OCI-LY3 (cell line): ENCODE measurements at regions not wholly inside any gene's neighbourhood (a gene's known extent, or its start where the extent isn't known, plus 50 kb on each side); places are given as distances from the start of the nearest gene placed in this dataset.

ENCODE experiments used
- H2AFZ ChIP-seq: fragments of 200-600, 300-600 bp; shearing (Covaris generic); 2 replicates; pipeline ENCODE4 v1.6.0; 2014; ENCODE audit warnings: antibody characterized with exemption, low read depth, low read length
- H3K27ac ChIP-seq: fragments of 200-600, 300-600 bp; sonication (generic); 2 replicates; pipeline ENCODE4 v1.5.1; 2014; ENCODE audit warnings: mild to moderate bottlenecking, low read length, moderate library complexity, mixed read lengths
- H3K27me3 ChIP-seq: fragments of 200-600, 300-600 bp; sonication (generic); 2 replicates; pipeline ENCODE4 v1.6.1; 2014; ENCODE audit warnings: low read depth, low read length, mixed read lengths
- H3K36me3 ChIP-seq: fragments of 200-600, 300-600 bp; sonication (generic); replicated peaks from 2 replicates; pipeline ENCODE3; 2014; ENCODE audit warnings: low read depth, low read length, mixed read lengths
- H3K4me1 ChIP-seq: fragments of 300-600, 200-600 bp; sonication (generic); 2 replicates; pipeline ENCODE4 v1.6.1; 2014; ENCODE audit warnings: low read length, mixed read lengths
- H3K4me2 ChIP-seq: fragments of 200-600, 300-600 bp; sonication (generic); 2 replicates; pipeline ENCODE4 v1.6.1; 2014; ENCODE audit warnings: low read length, mixed read lengths
- H3K4me3 ChIP-seq: fragments of 300-600, 200-600 bp; sonication (generic); 2 replicates; pipeline ENCODE4 v1.5.1; 2014; ENCODE audit warnings: antibody characterized with exemption, mild to moderate bottlenecking, low read length, moderate library complexity
- H3K79me2 ChIP-seq: fragments of 300-600, 200-600 bp; shearing (Covaris generic); 2 replicates; pipeline ENCODE4 v1.6.1; 2014; ENCODE audit warnings: mild to moderate bottlenecking, low read length, mixed read lengths
- H3K9ac ChIP-seq: fragments of 300-600, 200-600 bp; shearing (Covaris generic); 2 replicates; pipeline ENCODE4 v1.6.0; 2014; ENCODE audit warnings: mild to moderate bottlenecking, low read length, moderate library complexity
- H3K9me3 ChIP-seq: fragments of 200-600, 300-600 bp; shearing (Covaris generic); 2 replicates; pipeline ENCODE4 v1.6.1; 2014; ENCODE audit warnings: low read length, mixed read lengths; ENCODE audit not compliant: insufficient read depth
- H4K20me1 ChIP-seq: fragments of 200-600, 300-600 bp; sonication (generic); 2 replicates; pipeline ENCODE4 v1.6.1; 2016; ENCODE audit warnings: low read length, mixed read lengths; ENCODE audit not compliant: insufficient read depth
- CTCF ChIP-seq: fragments of 200-600, 300-600 bp; sonication (generic); IDR thresholded peaks from 2 replicates; pipeline ENCODE4 v1.5.1; 2014; ENCODE audit warnings: antibody characterized with exemption, low read length, low read depth
- EZH2phosphoT487 ChIP-seq: fragments of 200-600 bp; shearing (Covaris generic); IDR thresholded peaks from 2 replicates; pipeline ENCODE4 v1.6.1; 2018; ENCODE audit warnings: antibody characterized with exemption, mixed run types, low read depth

GRCh38 chr3:182690172-182690571, 103.1 kb upstream of the ATP11B start:
- Histone ChIP-seq H3K27ac (no peak overlapping the region), H4K20me1 (no peaks in the 10 kb centered on the region), H3K9me3 (no peaks in the 10 kb centered on the region), H3K27me3 (no peaks in the 10 kb centered on the region), H2AFZ (no peak overlapping the region), H3K9ac (no peak overlapping the region), H3K4me1 (peaks cover 24% of the 10 kb centered on the region), H3K4me2 (no peak overlapping the region), H3K36me3 (no peaks in the 10 kb centered on the region), H3K79me2 (no peaks in the 10 kb centered on the region), H3K4me3 (no peak overlapping the region)
- TF ChIP-seq EZH2phosphoT487 (no peak), CTCF (no peak)

GRCh38 chr3:182692021-182692420, 101.3 kb upstream of the ATP11B start:
- Histone ChIP-seq H3K27ac (no peak overlapping the region), H3K27me3 (no peaks in the 10 kb centered on the region), H3K4me2 (peak overlapping the region; percentile 27; the same call in 1 of the 2 replicates), H2AFZ (peak overlapping the region; percentile 62; the same call in 1 of the 2 replicates), H3K9me3 (no peaks in the 10 kb centered on the region), H4K20me1 (no peaks in the 10 kb centered on the region), H3K36me3 (no peaks in the 10 kb centered on the region), H3K9ac (no peak overlapping the region), H3K79me2 (no peaks in the 10 kb centered on the region), H3K4me3 (no peak overlapping the region), H3K4me1 (peaks cover 15% of the 10 kb centered on the region)
- no peak for TF ChIP-seq EZH2phosphoT487
- TF ChIP-seq CTCF, result no peak

GRCh38 chr3:182692695-182693094, 100.6 kb upstream of the ATP11B start:
- H3K36me3 ChIP-seq, result no peaks in the 10 kb centered on the region
- H3K27ac ChIP-seq, result no peak overlapping the region
- H3K9ac ChIP-seq, result no peak overlapping the region
- no peaks in the 10 kb centered on the region for H3K9me3 ChIP-seq
- no peak overlapping the region for H2AFZ ChIP-seq
- TF ChIP-seq CTCF, result no peak
- no peak overlapping the region for H3K4me3 ChIP-seq
- no peak overlapping the region for H3K4me2 ChIP-seq
- H3K27me3 ChIP-seq, result no peaks in the 10 kb centered on the region
- no peaks in the 10 kb centered on the region for H3K79me2 ChIP-seq
- peaks cover 15% of the 10 kb centered on the region for H3K4me1 ChIP-seq
- no peaks in the 10 kb centered on the region for H4K20me1 ChIP-seq

GRCh38 chr3:182693723-182694122, 99.6 kb upstream of the ATP11B start:
- no peak overlapping the region for H3K27ac ChIP-seq
- H3K4me3 ChIP-seq, result no peak overlapping the region
- H3K36me3 ChIP-seq, result no peaks in the 10 kb centered on the region
- no peaks in the 10 kb centered on the region for H4K20me1 ChIP-seq
- no peaks in the 10 kb centered on the region for H3K27me3 ChIP-seq
- H3K4me2 ChIP-seq, result no peak overlapping the region
- no peak overlapping the region for H2AFZ ChIP-seq
- no peaks in the 10 kb centered on the region for H3K79me2 ChIP-seq
- H3K9ac ChIP-seq, result no peak overlapping the region
- H3K4me1 ChIP-seq, result peaks cover 15% of the 10 kb centered on the region
- TF ChIP-seq CTCF (no peak), EZH2phosphoT487 (no peak)
- no peaks in the 10 kb centered on the region for H3K9me3 ChIP-seq
